A549 (cell line): ENCODE measurements at regions not wholly inside any gene's neighbourhood (a gene's known extent, or its start where the extent isn't known, plus 50 kb on each side); places are given as distances from the start of the nearest gene placed in this dataset.

ENCODE experiments used
- BCL3 ChIP-seq: fragments of >200 bp; sonication (Bioruptor Twin); formaldehyde crosslinking; IDR thresholded peaks from 3 replicates; pipeline ENCODE4 v1.6.1; 2016
- CBX8 ChIP-seq: fragments of 200-600 bp; sonication (generic); IDR thresholded peaks from 2 replicates; pipeline ENCODE4 v1.6.1; 2016
- CTCF ChIP-seq: fragments of >200 bp; sonication (Bioruptor Twin); formaldehyde crosslinking; IDR thresholded peaks from 3 replicates; pipeline ENCODE4 v1.5.1; 2016
- EP300 ChIP-seq, 2 experiments: fragments of >200 bp; sonication (Bioruptor Twin); formaldehyde crosslinking; IDR thresholded peaks; 2 replicates in 1 of 2; 3 replicates in 1 of 2; pipeline ENCODE4 v1.6.1; 2016 to 2017
- ESRRA ChIP-seq: fragments of 150-350 bp; IDR thresholded peaks from 2 replicates; pipeline ENCODE4 v1.6.1; 2014; ENCODE audit warnings: mild to moderate bottlenecking, low read length, borderline replicate concordance
- GATA3 ChIP-seq: IDR thresholded peaks from 2 replicates; pipeline ENCODE4 v1.6.1; 2012; ENCODE audit warnings: borderline replicate concordance
- JUN ChIP-seq, 2 experiments: fragments of >200 bp; sonication (Bioruptor Twin); formaldehyde crosslinking; IDR thresholded peaks; 2 replicates in 1 of 2; 3 replicates in 1 of 2; pipeline ENCODE4 v1.6.1; 2016 to 2017
- JUNB ChIP-seq: fragments of >200 bp; sonication (Bioruptor Twin); formaldehyde crosslinking; IDR thresholded peaks from 2 replicates; pipeline ENCODE4 v1.6.1; 2016
- MAX ChIP-seq: IDR thresholded peaks from 2 replicates; pipeline ENCODE4 v1.6.1; 2012
- RAD21 ChIP-seq, 2 experiments: fragments of >200 bp in 1 of 2; sonication (Bioruptor Twin) in 1 of 2; formaldehyde crosslinking in 1 of 2; IDR thresholded peaks in 1 of 2; conservative IDR thresholded peaks in 1 of 2; 2 replicates in 1 of 2; 3 replicates in 1 of 2; pipeline ENCODE4 v1.6.1; 2012 to 2018; ENCODE audit warnings: inconsistent platforms in 1 of 2
- REST ChIP-seq: fragments of 200-600 bp; sonication (generic); IDR thresholded peaks from 2 replicates; pipeline ENCODE4 v1.6.1; 2016; ENCODE audit warnings: antibody characterized with exemption, mild to moderate bottlenecking, moderate library complexity
- RFX5 ChIP-seq: fragments of 450-650 bp; IDR thresholded peaks from 2 replicates; pipeline ENCODE4 v1.7.1; 2014; ENCODE audit warnings: antibody characterized with exemption, mild to moderate bottlenecking, moderate library complexity

- TF ChIP-seq CTCF: no peak
- TF ChIP-seq MAX: no peak
- TF ChIP-seq JUN (IDR thresholded peaks at IDR 0.05): no peak
- no peak for TF ChIP-seq BCL3
- no peak for TF ChIP-seq REST
- TF ChIP-seq EP300 (IDR thresholded peaks at IDR 0.05): no peak
- no peak for TF ChIP-seq RAD21 (conservative IDR thresholded peaks at IDR 0.05 in 1 of 2, IDR thresholded peaks at IDR 0.05 in 1 of 2)
- TF ChIP-seq CBX8: no peak
- TF ChIP-seq GATA3: no peak
- TF ChIP-seq RFX5: no peak
- no peak for TF ChIP-seq ESRRA
- no peak for TF ChIP-seq JUNB
Measured at GRCh38 chr6:87808005-87808757, 106.1 kb upstream of the AKIRIN2 start.
